CD4-positive, alpha-beta T cell treated with Interleukin-17A for 1 hour (primary cell): ENCODE measurements at regions not wholly inside any gene's neighbourhood (a gene's known extent, or its start where the extent isn't known, plus 50 kb on each side); places are given as distances from the start of the nearest gene placed in this dataset.
"Not testable (repeated sequence)": the region's sequence is repeated elsewhere in the genome, so short reads cannot be mapped to it uniquely, and the experiment has no call there.

ENCODE experiments used
- DNase-seq: peaks from one replicate; pipeline ENCODE4 v3.0.0-alpha.2; 2020

GRCh38 chr1:88523854-88524528 is 160.1 kb upstream of the PKN2 start:
- DNase-seq, result no peak

GRCh38 chr1:88526456-88526855 is 157.6 kb upstream of the PKN2 start:
- DNase-seq, result no peak

GRCh38 chr1:88528792-88529191 is 155.3 kb upstream of the PKN2 start:
- DNase-seq, result no peak

GRCh38 chr1:88529581-88529980 is 154.5 kb upstream of the PKN2 start:
- no peak for DNase-seq

GRCh38 chr1:88530246-88530645 is 153.8 kb upstream of the PKN2 start:
- DNase-seq, result no peak

- DNase-seq, result no peak
Measured at GRCh38 chr1:88537787-88538186, 146.3 kb upstream of the PKN2 start.

GRCh38 chr1:88538222-88538899 is 145.7 kb upstream of the PKN2 start:
- no peak for DNase-seq

- no peak for DNase-seq
Measured at GRCh38 chr1:88540255-88540654, 143.8 kb upstream of the PKN2 start.

GRCh38 chr1:88541596-88541995 is 142.5 kb upstream of the PKN2 start:
- no peak for DNase-seq

GRCh38 chr1:88544195-88544594 is 139.9 kb upstream of the PKN2 start:
- DNase-seq, result no peak

- DNase-seq, result no peak
Measured at GRCh38 chr1:88549536-88549935, 134.5 kb upstream of the PKN2 start.

- DNase-seq, result no peak
Measured at GRCh38 chr1:88552226-88552625, 131.8 kb upstream of the PKN2 start.

GRCh38 chr1:88557014-88557413 is 127.1 kb upstream of the PKN2 start:
- no peak for DNase-seq

GRCh38 chr1:88560621-88561020 is 123.5 kb upstream of the PKN2 start:
- no peak for DNase-seq

- no peak for DNase-seq
Measured at GRCh38 chr1:88562991-88563390, 121.1 kb upstream of the PKN2 start.

- DNase-seq, result no peak
Measured at GRCh38 chr1:88566615-88567387, 117.3 kb upstream of the PKN2 start.

GRCh38 chr1:88571506-88571905 is 112.6 kb upstream of the PKN2 start:
- DNase-seq, result no peak

GRCh38 chr1:88579598-88579997 is 104.5 kb upstream of the PKN2 start:
- DNase-seq, result no peak

- DNase-seq, result no peak
Measured at GRCh38 chr1:88581703-88582102, 102.4 kb upstream of the PKN2 start.

GRCh38 chr1:88593358-88593757 is 90.7 kb upstream of the PKN2 start:
- no peak for DNase-seq

GRCh38 chr1:88595355-88596002 is 88.6 kb upstream of the PKN2 start:
- peak; percentile 44 for DNase-seq

- not testable (repeated sequence) for DNase-seq
Measured at GRCh38 chr1:88597973-88598372, 86.1 kb upstream of the PKN2 start.

- peak; percentile 35 for DNase-seq
Measured at GRCh38 chr1:88608139-88608943, 75.7 kb upstream of the PKN2 start.
